Endothelial cell (in vitro differentiated cells): ENCODE measurements at regions not wholly inside any gene's neighbourhood (a gene's known extent, or its start where the extent isn't known, plus 50 kb on each side); places are given as distances from the start of the nearest gene placed in this dataset.

Source experiments
- DNase-seq: peaks from one replicate; pipeline ENCODE4 v3.0.0; 2021; ENCODE audit warnings: low spot score
- H3K27ac Mint-ChIP-seq: one replicate; pipeline ENCODE4 v1.8.0; 2021; ENCODE audit warnings: mixed read lengths, inconsistent platforms; ENCODE audit not compliant: unreplicated experiment
- H3K27me3 Mint-ChIP-seq: one replicate; pipeline ENCODE4 v1.8.0; 2021; ENCODE audit warnings: mild to moderate bottlenecking, moderate library complexity, mixed read lengths, inconsistent platforms; ENCODE audit not compliant: unreplicated experiment
- H3K36me3 Mint-ChIP-seq: one replicate; pipeline ENCODE4 v1.8.0; 2021; ENCODE audit warnings: mild to moderate bottlenecking, low read depth, mixed read lengths, inconsistent platforms; ENCODE audit not compliant: unreplicated experiment
- H3K4me1 Mint-ChIP-seq: one replicate; pipeline ENCODE4 v1.8.0; 2021; ENCODE audit warnings: mild to moderate bottlenecking, mixed read lengths, inconsistent platforms; ENCODE audit not compliant: unreplicated experiment
- H3K4me3 Mint-ChIP-seq: one replicate; pipeline ENCODE4 v1.8.0; 2021; ENCODE audit warnings: mild to moderate bottlenecking, mixed read lengths, inconsistent platforms; ENCODE audit not compliant: unreplicated experiment
- H3K9me3 Mint-ChIP-seq: one replicate; pipeline ENCODE4 v1.8.0; 2021; ENCODE audit warnings: mixed read lengths, inconsistent platforms; ENCODE audit not compliant: unreplicated experiment
- CTCF ChIP-seq: fragments of 200-600 bp; sonication (generic); IDR thresholded peaks from one replicate; pipeline ENCODE4 v1.5.0; 2021; ENCODE audit warnings: antibody characterized with exemption; ENCODE audit not compliant: unreplicated experiment

- Mint-ChIP-seq H3K9me3 (no peaks in the 10 kb centered on the region), H3K27ac (no peak overlapping the region), H3K27me3 (no peaks in the 10 kb centered on the region), H3K4me1 (no peaks in the 10 kb centered on the region), H3K36me3 (no peaks in the 10 kb centered on the region), H3K4me3 (no peak overlapping the region)
- no peak for DNase-seq
- TF ChIP-seq CTCF, result no peak
Measured at GRCh38 chr18:66707473-66707872, 103.6 kb upstream of the CDH19 start.

GRCh38 chr18:66695281-66695680, 91.4 kb upstream of the CDH19 start:
- no peaks in the 10 kb centered on the region for H3K36me3 Mint-ChIP-seq
- H3K27ac Mint-ChIP-seq, result no peak overlapping the region
- DNase-seq, result no peak
- no peaks in the 10 kb centered on the region for H3K27me3 Mint-ChIP-seq
- no peaks in the 10 kb centered on the region for H3K9me3 Mint-ChIP-seq
- no peaks in the 10 kb centered on the region for H3K4me1 Mint-ChIP-seq
- no peak overlapping the region for H3K4me3 Mint-ChIP-seq
- TF ChIP-seq CTCF, result no peak

GRCh38 chr18:66694852-66695251, 91.0 kb upstream of the CDH19 start:
- Mint-ChIP-seq H3K36me3 (no peaks in the 10 kb centered on the region), H3K27me3 (no peaks in the 10 kb centered on the region), H3K27ac (no peak overlapping the region), H3K4me1 (no peaks in the 10 kb centered on the region), H3K4me3 (no peak overlapping the region), H3K9me3 (no peaks in the 10 kb centered on the region)
- DNase-seq, result no peak
- TF ChIP-seq CTCF, result no peak

- DNase-seq, result no peak
- H3K27ac Mint-ChIP-seq, result no peak overlapping the region
- peaks cover 6% of the 10 kb centered on the region for H3K36me3 Mint-ChIP-seq
- H3K9me3 Mint-ChIP-seq, result no peaks in the 10 kb centered on the region
- H3K4me1 Mint-ChIP-seq, result peaks cover 2% of the 10 kb centered on the region
- no peaks in the 10 kb centered on the region for H3K27me3 Mint-ChIP-seq
- no peak for TF ChIP-seq CTCF
- H3K4me3 Mint-ChIP-seq, result no peak overlapping the region
Measured at GRCh38 chr18:66687635-66688034, 83.7 kb upstream of the CDH19 start.

- peak overlapping the region; percentile 88 for H3K27ac Mint-ChIP-seq
- no peaks in the 10 kb centered on the region for H3K9me3 Mint-ChIP-seq
- H3K4me3 Mint-ChIP-seq, result no peak overlapping the region
- peaks cover 6% of the 10 kb centered on the region for H3K36me3 Mint-ChIP-seq
- no peak for TF ChIP-seq CTCF
- peaks cover 8% of the 10 kb centered on the region for H3K4me1 Mint-ChIP-seq
- H3K27me3 Mint-ChIP-seq, result no peaks in the 10 kb centered on the region
- peak; percentile 9 for DNase-seq
Measured at GRCh38 chr18:66682855-66683322, 79.0 kb upstream of the CDH19 start.
